Tongue (tissue), 1 donor: ENCODE measurements at regions not wholly inside any gene's neighbourhood (a gene's known extent, or its start where the extent isn't known, plus 50 kb on each side); places are given as distances from the start of the nearest gene placed in this dataset.

Experiments
- DNase-seq: peaks from one replicate; pipeline ENCODE4 v3.0.0-alpha.2; 2015

- no peak for DNase-seq
Measured at GRCh38 chr18:67380867-67381266, 135.7 kb downstream of the DSEL start.

GRCh38 chr18:67379981-67380380 lies 136.5 kb downstream of the DSEL start:
- DNase-seq = no peak

- no peak for DNase-seq
Measured at GRCh38 chr18:67376372-67376771, 140.1 kb downstream of the DSEL start.

- DNase-seq = no peak
Measured at GRCh38 chr18:67373636-67374035, 142.9 kb downstream of the DSEL start.

- DNase-seq = no peak
Measured at GRCh38 chr18:67367540-67367939, 149.0 kb downstream of the DSEL start.

- DNase-seq = no peak
Measured at GRCh38 chr18:67363694-67364093, 152.8 kb downstream of the DSEL start.

GRCh38 chr18:67362906-67363305 lies 153.6 kb downstream of the DSEL start:
- no peak for DNase-seq

GRCh38 chr18:67359873-67360838 lies 156.4 kb downstream of the DSEL start:
- peak; percentile 55 for DNase-seq

GRCh38 chr18:67358947-67359346 lies 157.6 kb downstream of the DSEL start:
- no peak for DNase-seq

GRCh38 chr18:67354692-67355091 lies 161.8 kb downstream of the DSEL start:
- no peak for DNase-seq

- no peak for DNase-seq
Measured at GRCh38 chr18:67354091-67354490, 162.4 kb downstream of the DSEL start.

- no peak for DNase-seq
Measured at GRCh38 chr18:67347438-67347837, 169.1 kb downstream of the DSEL start.

GRCh38 chr18:67342159-67342558 lies 174.4 kb downstream of the DSEL start:
- no peak for DNase-seq

- DNase-seq = no peak
Measured at GRCh38 chr18:67337696-67338095, 178.8 kb downstream of the DSEL start.

GRCh38 chr18:67331857-67332256 lies 184.7 kb downstream of the DSEL start:
- no peak for DNase-seq

- no peak for DNase-seq
Measured at GRCh38 chr18:67319109-67319508, 197.4 kb downstream of the DSEL start.

- DNase-seq = no peak
Measured at GRCh38 chr18:67318651-67319050, 197.9 kb downstream of the DSEL start.

GRCh38 chr18:67310826-67311225 lies 205.7 kb downstream of the DSEL start:
- DNase-seq = no peak

- DNase-seq = no peak
Measured at GRCh38 chr18:67308819-67309218, 207.7 kb downstream of the DSEL start.

GRCh38 chr18:67305466-67305865 lies 211.1 kb downstream of the DSEL start:
- no peak for DNase-seq

GRCh38 chr18:67302043-67302442 lies 214.5 kb downstream of the DSEL start:
- DNase-seq = no peak

- DNase-seq = no peak
Measured at GRCh38 chr18:67301592-67301991, 214.9 kb downstream of the DSEL start.

- no peak for DNase-seq
Measured at GRCh38 chr18:67300498-67300897, 216.0 kb downstream of the DSEL start.

GRCh38 chr18:67292814-67293213 lies 223.7 kb downstream of the DSEL start:
- DNase-seq = no peak
